Brain pericyte (primary cell): ENCODE measurements at regions not wholly inside any gene's neighbourhood (a gene's known extent, or its start where the extent isn't known, plus 50 kb on each side); places are given as distances from the start of the nearest gene placed in this dataset.

Source experiments
- DNase-seq: peaks from one replicate; pipeline ENCODE4 v3.0.0-alpha.2; 2012; ENCODE audit warnings: low read depth, low spot score

DNA sequence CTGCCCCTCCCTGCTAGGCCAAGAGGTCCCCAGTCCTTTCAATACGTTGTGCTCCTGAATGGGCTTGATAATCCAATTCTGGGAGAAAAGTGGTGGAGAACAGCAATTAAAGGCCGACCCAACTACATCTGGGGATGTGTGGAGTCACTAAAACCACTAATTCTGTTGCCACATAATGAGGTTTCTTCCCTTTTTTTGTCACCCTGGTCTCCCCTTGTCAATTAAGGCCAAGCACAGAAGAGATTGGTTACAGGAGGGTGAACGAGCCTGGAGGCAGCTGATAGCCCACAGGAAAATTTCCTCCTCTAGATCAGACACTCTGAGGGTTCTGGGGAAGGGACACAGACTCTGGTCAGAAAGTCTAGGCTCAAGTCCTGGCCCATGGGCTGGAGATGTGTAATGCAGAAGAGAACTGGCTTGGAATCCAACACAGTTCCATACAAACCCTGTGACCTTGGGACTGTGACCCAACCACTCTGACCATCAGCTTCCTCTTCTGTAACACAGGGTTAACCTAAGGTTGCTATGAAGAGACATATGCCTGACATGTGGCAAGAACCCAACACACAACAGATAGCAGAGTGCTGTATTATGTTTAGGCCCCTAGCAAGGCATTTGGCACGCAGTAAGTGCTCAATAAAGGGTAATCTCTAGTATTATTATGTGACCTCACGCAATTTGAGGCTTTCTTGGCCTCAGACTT lies 146.4 kb downstream of the CHST1 start:
- no peak for DNase-seq

DNA sequence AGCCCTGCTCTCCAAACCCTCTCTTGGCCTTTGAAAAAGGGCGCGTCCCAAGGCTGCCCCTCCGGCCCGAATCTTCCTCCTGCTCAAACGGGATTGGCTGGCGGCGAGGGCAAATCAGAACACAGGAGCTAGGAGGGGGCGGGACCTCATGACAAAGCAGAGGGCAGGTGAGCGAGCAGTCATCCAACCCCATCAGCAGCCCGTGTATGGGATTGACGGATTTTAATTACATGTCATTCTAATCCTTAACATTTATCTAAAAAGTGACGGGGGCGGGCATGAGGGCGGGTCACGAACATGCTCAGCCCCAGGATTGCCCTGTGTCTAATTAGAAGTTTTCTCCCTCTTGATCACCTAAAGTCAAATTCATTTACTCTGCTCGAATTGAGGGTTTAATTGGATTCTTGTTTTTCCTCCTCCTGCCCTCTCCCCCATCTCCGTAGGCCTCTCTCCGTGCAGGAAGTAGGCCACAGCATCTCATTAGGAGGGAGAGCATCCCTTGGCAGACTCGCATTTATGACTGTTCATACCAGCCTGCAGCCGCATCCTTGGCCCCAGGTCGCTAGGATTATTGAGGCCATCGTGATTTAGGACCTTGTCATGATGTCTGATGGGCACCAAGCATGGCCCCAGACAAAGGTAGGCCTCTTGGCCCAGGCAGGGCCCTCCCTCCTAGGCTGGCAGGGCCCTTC lies 147.1 kb downstream of the CHST1 start:
- DNase-seq, result no peak

- no peak for DNase-seq
Measured at GRCh38 chr11:45517171-45517770, 148.2 kb downstream of the CHST1 start.

- no peak for DNase-seq
Measured at GRCh38 chr11:45513821-45514340, 151.5 kb downstream of the CHST1 start.

- DNase-seq, result no peak
Measured at GRCh38 chr11:45512471-45513148, 152.8 kb downstream of the CHST1 start.

DNA sequence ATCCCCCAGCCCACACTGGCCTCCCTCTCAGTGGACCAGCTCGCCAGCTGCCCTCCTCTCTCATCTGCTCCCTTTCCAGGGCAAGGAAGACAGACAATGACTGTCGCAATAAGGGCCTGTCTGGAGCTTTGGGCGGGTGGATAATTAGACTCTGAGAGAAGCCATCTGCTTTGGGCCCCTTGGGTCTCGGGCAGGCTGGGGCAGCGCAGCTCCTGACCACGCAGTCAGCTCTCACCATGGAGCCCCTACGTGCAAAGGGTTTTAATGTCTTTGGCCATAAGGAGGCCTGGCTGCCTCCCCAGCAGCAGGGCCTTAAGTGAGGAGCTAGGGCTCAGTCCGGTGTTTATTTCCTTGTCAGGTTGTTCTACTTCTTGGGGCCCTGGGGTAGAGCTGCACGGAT lies 153.9 kb downstream of the CHST1 start:
- DNase-seq, result no peak

GRCh38 chr11:45507916-45508315 lies 157.5 kb downstream of the CHST1 start:
- DNase-seq, result no peak

DNA sequence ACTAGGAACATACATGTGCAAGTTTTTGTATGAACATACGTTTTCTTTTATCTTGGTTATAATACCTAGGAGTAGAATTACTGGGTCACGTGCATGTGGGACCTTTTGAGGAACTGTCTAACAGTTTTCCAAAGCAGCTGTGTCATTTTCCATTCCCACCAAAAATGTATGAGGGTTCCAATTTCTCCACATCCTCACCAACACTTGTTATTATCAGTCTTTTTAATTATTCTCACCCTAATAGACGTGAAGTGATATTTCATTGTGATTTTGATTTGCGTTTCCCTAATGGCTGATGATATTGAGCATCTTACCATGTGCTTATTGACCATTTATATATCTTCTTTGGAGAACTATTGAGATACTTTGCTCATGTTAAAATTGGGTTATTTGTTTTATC lies 162.1 kb downstream of the CHST1 start:
- DNase-seq, result no peak

- no peak for DNase-seq
Measured at GRCh38 chr11:45502226-45502545, 163.2 kb downstream of the CHST1 start.

DNA sequence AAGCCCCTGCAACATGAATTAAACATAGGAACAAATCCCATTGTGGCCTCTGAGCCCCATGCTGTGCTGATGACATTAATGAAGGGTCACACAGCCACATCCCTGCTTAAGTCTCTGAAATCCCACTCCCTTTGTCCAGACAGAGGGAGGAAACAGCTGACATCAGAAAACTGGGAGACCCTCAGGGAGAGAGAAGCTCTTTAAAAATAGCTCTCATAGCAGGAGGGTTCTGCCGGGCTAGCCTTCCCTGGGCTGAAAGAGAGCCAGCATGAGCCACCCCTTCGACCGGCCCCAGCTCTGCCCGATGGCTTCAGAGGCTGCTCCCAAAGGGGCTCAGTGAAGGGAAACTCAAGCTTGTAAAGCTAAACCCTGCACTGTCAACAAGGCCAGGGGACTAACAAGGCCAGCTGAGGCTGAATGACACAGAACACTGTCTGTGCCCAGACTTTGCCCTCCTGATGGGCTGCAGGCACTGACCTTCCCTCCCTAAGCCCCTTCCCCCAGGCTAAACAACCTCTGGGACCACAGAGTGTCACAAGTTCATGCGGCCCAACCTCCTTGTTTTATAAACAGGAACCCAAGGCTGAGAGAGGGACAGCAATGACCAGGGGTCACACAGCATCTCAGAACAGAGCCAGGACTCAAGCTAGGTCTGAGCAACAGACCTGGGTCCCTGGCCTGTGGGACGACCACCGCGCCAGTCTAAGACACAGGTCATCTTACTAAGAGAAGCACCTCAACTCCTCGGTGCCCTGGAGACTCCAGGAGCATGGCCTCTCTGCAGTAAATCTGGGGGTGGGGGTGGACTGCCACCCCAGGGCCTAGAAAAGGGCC lies 163.8 kb downstream of the CHST1 start:
- DNase-seq, result no peak

DNA sequence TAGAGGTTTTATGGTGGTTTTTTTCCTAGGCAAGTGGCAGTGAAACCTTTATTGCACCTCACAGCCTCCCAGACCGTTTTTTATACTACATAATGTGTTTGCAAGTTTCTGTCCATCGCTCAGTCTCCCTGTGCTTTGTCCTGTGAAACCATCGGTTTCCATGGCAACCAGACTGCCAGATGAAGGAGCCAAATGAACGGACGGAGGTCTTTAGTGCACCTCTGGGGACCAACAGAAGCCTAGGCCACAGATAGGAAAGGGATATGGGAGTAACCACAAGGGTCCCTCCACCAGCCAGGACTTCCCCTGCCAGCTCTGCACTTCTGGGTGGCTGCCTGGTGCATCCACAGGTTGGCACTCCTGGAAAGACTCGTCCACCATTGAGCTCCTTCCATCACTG lies 165.0 kb downstream of the CHST1 start:
- DNase-seq, result no peak

- no peak for DNase-seq
Measured at GRCh38 chr11:45494738-45495137, 170.7 kb downstream of the CHST1 start.

DNA sequence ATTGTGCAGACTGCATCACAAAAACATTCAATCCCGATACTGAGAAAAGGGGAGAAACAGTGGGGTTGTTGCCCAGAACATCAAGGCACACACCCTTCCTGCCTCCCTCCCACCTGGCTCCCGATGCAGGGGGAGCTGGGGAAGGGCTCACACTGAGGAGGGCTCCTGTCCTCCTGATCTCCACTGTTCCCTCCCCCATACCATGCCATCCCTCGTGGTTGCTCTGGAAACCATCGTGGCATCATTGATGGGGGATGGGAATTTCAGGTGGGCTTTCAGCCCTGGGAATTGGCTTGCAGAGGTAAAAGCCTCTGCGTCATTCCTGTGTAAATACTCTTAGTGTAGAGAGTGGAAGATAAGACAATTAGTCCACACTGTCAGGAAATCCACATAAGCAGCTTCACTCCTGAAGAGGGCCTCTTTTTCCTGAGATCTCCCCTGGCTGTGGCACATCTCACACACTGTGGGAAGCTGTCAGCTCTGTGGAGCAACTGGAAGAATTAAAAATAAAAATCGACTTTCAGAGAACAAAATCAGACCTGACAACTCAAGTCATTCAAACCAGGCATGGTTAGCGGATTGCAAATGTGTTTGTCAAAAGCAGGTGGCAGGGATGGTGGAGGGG lies 176.0 kb downstream of the CHST1 start:
- no peak for DNase-seq

DNA sequence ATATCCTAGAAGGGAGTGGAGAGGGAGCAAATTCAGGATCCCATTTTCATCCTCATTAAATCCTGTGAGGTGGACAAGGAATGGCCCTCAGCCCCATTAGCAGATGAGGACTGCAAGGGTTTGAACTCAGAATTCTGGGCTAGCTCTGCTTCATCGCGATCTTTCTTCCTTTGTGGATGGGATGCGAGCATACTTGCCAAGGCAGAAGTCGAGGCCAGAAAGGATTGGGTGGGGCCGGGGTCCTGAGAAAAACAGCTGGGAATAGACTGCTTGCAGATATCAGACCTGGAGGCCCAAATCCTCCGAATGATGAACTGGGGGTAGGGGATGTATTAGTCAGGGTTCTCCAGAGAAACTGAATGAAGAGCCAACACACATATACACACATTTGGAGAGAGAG lies 179.0 kb downstream of the CHST1 start:
- no peak for DNase-seq

DNA sequence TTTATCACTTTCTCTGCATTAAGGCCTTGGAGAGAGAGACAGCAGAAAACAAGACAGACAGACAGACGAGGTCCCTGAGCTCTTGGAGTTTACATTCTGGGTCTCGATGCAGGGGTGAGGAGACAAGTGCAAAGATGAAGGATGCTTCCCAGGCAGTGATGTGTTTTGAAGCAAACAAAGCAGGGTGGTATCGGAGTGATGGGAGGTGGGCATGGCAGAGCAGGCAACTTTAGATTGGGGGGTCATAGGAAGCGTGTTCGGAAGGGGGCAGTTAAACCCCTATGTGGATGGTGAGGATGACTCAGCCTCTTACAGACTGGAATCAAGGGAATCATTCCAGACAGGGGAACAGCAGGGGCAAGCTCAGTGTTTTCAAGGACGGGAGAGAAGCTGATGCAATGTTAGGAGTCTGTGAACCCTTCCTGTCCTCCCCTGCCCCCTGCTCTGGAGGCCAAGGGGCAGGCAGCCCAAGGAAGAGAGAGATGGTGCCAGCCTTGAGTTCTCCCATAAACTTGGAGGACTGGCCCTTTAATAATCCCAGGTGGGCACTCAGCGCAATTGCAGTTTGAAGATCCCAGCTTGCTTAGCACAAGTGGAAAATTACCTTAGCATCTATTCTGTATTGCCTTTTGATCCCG lies 180.2 kb downstream of the CHST1 start:
- DNase-seq, result no peak

DNA sequence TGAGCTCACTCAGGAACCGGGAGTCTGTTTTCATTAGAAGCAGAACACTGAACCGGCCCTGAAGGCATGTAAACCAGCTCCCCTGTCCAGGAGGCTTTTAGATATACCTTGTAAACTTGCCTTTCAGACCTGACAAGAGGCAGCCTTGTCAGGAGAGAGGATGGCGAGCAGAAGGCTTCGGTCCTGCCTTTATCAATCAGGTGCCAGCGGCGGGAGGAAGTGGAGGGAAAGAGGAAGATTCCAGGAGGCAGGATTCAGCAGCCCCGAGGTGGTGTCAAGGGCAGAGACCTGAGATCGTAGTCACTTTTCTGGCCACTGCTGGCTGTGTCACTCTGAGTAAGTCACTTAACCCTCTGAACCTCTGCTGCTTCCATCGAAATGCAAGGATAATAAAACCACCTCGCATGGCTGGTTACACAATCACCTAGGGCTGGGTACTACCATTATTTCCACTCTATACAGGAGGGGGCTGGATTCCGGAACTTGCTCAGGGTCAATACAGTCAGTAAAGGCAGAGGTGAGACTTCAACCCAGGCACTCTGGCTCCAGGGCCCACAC lies 181.0 kb downstream of the CHST1 start:
- no peak for DNase-seq

DNA sequence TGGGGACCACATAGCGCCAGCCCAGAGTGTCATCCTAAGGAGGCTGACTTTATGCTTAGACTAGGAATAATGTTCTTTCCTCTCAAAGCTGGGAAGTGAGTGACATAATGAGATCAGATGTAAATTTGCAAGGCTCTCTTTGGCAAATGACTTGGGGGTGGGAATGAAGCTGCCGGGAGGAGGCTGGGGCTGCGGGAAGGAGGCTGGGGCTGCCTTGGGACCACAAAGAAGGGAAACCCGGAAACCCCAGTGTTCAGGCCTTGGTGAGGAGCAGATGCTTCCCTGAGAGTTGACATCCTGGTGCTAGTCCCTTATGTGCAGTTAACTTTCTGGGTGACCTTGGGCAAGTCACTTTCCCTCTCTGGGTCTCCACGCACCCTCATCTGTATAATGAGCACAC lies 182.0 kb downstream of the CHST1 start:
- DNase-seq, result no peak

GRCh38 chr11:45482331-45482730 lies 183.1 kb downstream of the CHST1 start:
- no peak for DNase-seq

DNA sequence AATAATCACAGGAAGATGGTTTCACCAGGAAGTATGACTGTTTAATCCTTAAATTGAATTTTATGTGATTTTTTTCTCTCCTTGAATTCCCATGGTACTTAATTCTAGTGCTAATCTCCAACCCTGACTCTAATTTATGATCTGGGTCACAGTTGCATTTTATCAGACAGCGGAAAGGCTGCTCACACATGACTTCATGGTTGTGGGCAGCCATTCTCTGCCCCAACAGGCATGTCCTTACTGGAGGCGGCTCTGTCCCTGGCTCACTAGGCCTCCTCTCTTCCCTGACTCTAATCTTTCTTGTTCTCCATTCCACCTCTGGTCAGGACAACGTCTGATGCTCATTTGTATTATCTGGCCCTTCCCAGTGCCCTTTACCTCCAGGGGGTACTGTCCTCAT lies 184.4 kb downstream of the CHST1 start:
- DNase-seq, result no peak

DNA sequence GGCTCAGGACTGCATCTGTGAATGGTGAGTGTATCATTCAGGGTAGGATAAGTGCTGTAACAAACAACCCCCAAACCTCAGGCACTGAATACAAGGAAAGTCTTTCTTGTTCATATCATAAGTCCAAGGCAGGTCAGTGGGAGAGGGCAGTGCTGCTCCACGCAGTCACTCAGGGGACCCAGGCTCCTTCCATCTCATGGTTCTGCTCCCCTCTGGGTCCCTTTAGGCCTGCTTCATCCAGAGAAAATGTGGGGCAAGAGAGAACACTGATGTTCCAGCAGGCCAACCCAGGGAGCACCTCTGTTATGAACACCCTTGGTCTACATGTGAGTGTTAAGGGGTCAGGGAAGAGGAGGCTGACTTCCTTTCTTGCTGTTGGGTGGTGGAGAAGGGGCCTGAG lies 187.8 kb downstream of the CHST1 start:
- no peak for DNase-seq
